Liver (tissue), 8 donors: ENCODE measurements at regions not wholly inside any gene's neighbourhood (a gene's known extent, or its start where the extent isn't known, plus 50 kb on each side); places are given as distances from the start of the nearest gene placed in this dataset.

Experiments used
- DNase-seq: peaks from one replicate; pipeline ENCODE4 v3.0.0-alpha.2; 2017; ENCODE audit warnings: low spot score
- H3K27ac ChIP-seq, 2 donors: one replicate each; pipeline ENCODE4 v1.7.0; 2013; ENCODE audit warnings: inconsistent platforms in 2 of 2, low read length in 2 of 2, control low read depth in 1 of 2, low read depth in 1 of 2, mild to moderate bottlenecking in 1 of 2
- H3K27me3 ChIP-seq, 4 donors: one replicate each; pipeline versions ENCODE4 v1.6.1 to v1.7.0; 2013; ENCODE audit warnings: low read length in 3 of 4, inconsistent platforms in 1 of 4, mild to moderate bottlenecking in 1 of 4, moderate library complexity in 1 of 4; ENCODE audit not compliant: control insufficient read depth in 4 of 4, insufficient read depth in 4 of 4
- H3K36me3 ChIP-seq, 4 donors: one replicate each; pipeline versions ENCODE4 v1.6.1 to v1.7.0; 2013; ENCODE audit warnings: low read length in 3 of 4, mild to moderate bottlenecking in 3 of 4, low read depth in 1 of 4, moderate library complexity in 1 of 4; ENCODE audit not compliant: control insufficient read depth in 4 of 4, insufficient read depth in 3 of 4
- H3K4me1 ChIP-seq, 4 donors: one replicate each; pipeline versions ENCODE4 v1.6.1 to v1.7.0; 2013; ENCODE audit warnings: low read length in 3 of 4, mild to moderate bottlenecking in 3 of 4, moderate library complexity in 1 of 4; ENCODE audit not compliant: control insufficient read depth in 4 of 4, insufficient read depth in 4 of 4
- H3K4me3 ChIP-seq, 3 donors: one replicate each; pipeline versions ENCODE4 v1.6.1 to v1.7.0; 2013; ENCODE audit warnings: low read length in 3 of 3, control low read depth in 1 of 3, low read depth in 1 of 3, mild to moderate bottlenecking in 1 of 3
- H3K9ac ChIP-seq, 2 donors: one replicate each; pipeline ENCODE4 v1.7.0; 2013; ENCODE audit warnings: low read length in 2 of 2, mild to moderate bottlenecking in 2 of 2, moderate library complexity in 2 of 2, control low read depth in 1 of 2, low read depth in 1 of 2
- H3K9me3 ChIP-seq, 4 donors: one replicate each; pipeline versions ENCODE4 v1.6.1 to v1.7.0; 2013; ENCODE audit warnings: low read length in 3 of 4; ENCODE audit not compliant: control insufficient read depth in 4 of 4
- CTCF ChIP-seq: fragments of 150-350 bp; IDR thresholded peaks from 2 replicates; pipeline ENCODE4 v1.5.1; 2017; ENCODE audit warnings: improper control_type of control experiment, low read depth, low read length; ENCODE audit not compliant: missing input control
- FOXA1 ChIP-seq: IDR thresholded peaks from 2 replicates; pipeline ENCODE4 v1.6.1; 2016; ENCODE audit warnings: antibody characterized with exemption
- FOXA2 ChIP-seq: IDR thresholded peaks from 2 replicates; pipeline ENCODE4 v1.6.1; 2016; ENCODE audit warnings: antibody characterized with exemption
- GABPA ChIP-seq, 2 donors: IDR thresholded peaks in 1 of 2; conservative IDR thresholded peaks in 1 of 2; 2 replicates each; pipeline ENCODE4 v1.6.1; 2016; ENCODE audit warnings: antibody characterized with exemption in 2 of 2, mild to moderate bottlenecking in 1 of 2, moderate library complexity in 1 of 2
- HNF4A ChIP-seq, 2 donors: conservative IDR thresholded peaks; 2 replicates each; pipeline ENCODE4 v1.6.1; 2016; ENCODE audit warnings: antibody characterized with exemption in 2 of 2, mild to moderate bottlenecking in 2 of 2
- HNF4G ChIP-seq: IDR thresholded peaks from 2 replicates; pipeline ENCODE4 v1.6.1; 2016; ENCODE audit warnings: antibody characterized with exemption
- NR2F2 ChIP-seq: IDR thresholded peaks from 2 replicates; pipeline ENCODE4 v1.6.1; 2016; ENCODE audit warnings: antibody characterized with exemption
- RAD21 ChIP-seq, 2 donors: IDR thresholded peaks; 2 replicates each; pipeline ENCODE4 v1.6.1; 2016; ENCODE audit warnings: antibody characterized with exemption in 2 of 2, mild to moderate bottlenecking in 2 of 2
- RXRA ChIP-seq, 2 donors: IDR thresholded peaks; 2 replicates each; pipeline ENCODE4 v1.6.1; 2017 to 2018; ENCODE audit warnings: antibody characterized with exemption in 2 of 2, mild to moderate bottlenecking in 1 of 2
- SP1 ChIP-seq: IDR thresholded peaks from 2 replicates; pipeline ENCODE4 v1.6.1; 2018; ENCODE audit warnings: antibody characterized with exemption, mild to moderate bottlenecking
- TAF1 ChIP-seq: conservative IDR thresholded peaks from 2 replicates; pipeline ENCODE4 v1.6.1; 2016; ENCODE audit warnings: antibody characterized with exemption, mild to moderate bottlenecking
- YY1 ChIP-seq: IDR thresholded peaks from 2 replicates; pipeline ENCODE4 v1.6.1; 2016; ENCODE audit warnings: antibody characterized with exemption, mild to moderate bottlenecking
- WGBS: extraction: QIAGEN DNeasy Blood & Tissue Kit; methylation state at CpG from one replicate; pipeline ENCODE4 v1.1.7; 2013; 5-methylcytosine and 5-hydroxymethylcytosine counted together
- TF ChIP-seq, protein P1 (sequence below): IDR thresholded peaks from 2 replicates; pipeline ENCODE4 v1.6.1; 2016; ENCODE audit warnings: antibody characterized with exemption
- TF ChIP-seq, protein P2 (sequence below): IDR thresholded peaks from 2 replicates; pipeline ENCODE4 v1.6.1; 2016; ENCODE audit warnings: antibody characterized with exemption
- TF ChIP-seq, protein P3 (sequence below): IDR thresholded peaks from 2 replicates; pipeline ENCODE4 v1.6.1; 2016; ENCODE audit warnings: antibody characterized with exemption, mild to moderate bottlenecking
- TF ChIP-seq, protein P4 (sequence below): IDR thresholded peaks from 2 replicates; pipeline ENCODE4 v1.6.1; 2016; ENCODE audit warnings: antibody characterized with exemption
- donor health status: healthy.
- donor health status: healthy.
- donor health status: healthy.
- donor health status: healthy.
- donor health status: healthy.

- H3K9ac ChIP-seq, result no peak overlapping the region
- 82% methylated on average over 7 of the region's 7 CpGs for WGBS
- TF ChIP-seq FOXA1, result no peak
- TF ChIP-seq, protein P1, sequence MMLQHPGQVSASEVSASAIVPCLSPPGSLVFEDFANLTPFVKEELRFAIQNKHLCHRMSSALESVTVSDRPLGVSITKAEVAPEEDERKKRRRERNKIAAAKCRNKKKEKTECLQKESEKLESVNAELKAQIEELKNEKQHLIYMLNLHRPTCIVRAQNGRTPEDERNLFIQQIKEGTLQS, result no peak
- TF ChIP-seq NR2F2, result no peak
- no peak for TF ChIP-seq RXRA (IDR thresholded peaks at IDR 0.05)
- no peaks in the 10 kb centered on the region for H3K4me1 ChIP-seq
- peaks cover 0 to 3% (median 1%) of the 10 kb centered on the region in 4 donors for H3K27me3 ChIP-seq
- H3K36me3 ChIP-seq, result no peaks in the 10 kb centered on the region
- H3K4me3 ChIP-seq, result no peak overlapping the region
- DNase-seq, result peak; percentile 10
- no peaks in the 10 kb centered on the region for H3K9me3 ChIP-seq
- no peak overlapping the region for H3K27ac ChIP-seq
These were observed 251.5 kb downstream of the TFCP2L1 start for GRCh38 chr2:121033461-121033996.

DNA sequence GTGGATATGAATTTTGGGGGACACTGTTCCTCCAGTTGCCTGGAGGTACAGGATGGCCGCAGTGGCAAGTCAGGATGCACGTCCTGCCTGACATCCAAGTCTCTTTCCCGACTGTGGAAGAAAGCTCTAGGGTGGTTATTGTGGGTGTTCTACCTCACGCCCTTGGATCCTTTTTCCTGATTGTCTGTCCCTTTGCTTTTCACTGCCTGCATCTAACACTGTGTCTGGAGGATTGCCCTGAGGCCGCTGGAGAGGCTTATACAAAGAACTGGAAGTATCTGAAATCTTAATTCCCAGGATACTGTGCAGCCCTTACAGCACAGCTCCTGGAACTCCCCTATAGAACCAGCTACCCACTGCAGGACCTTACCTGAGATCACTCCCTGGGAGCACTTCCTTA, 250.5 kb downstream of the TFCP2L1 start:
- H3K27ac ChIP-seq, result no peak overlapping the region
- 67% methylated on average over 5 of the region's 5 CpGs for WGBS
- H3K4me3 ChIP-seq, result no peak overlapping the region
- TF ChIP-seq RAD21 (IDR thresholded peaks at IDR 0.05) (no peak), NR2F2 (no peak), FOXA2 (no peak), GABPA (IDR thresholded peaks at IDR 0.05 in 1 of 2, conservative IDR thresholded peaks at IDR 0.05 in 1 of 2) (no peak), CTCF (no peak), TAF1 (no peak), HNF4A (conservative IDR thresholded peaks at IDR 0.05) (no peak), HNF4G (no peak), SP1 (no peak), RXRA (IDR thresholded peaks at IDR 0.05) (no peak), YY1 (no peak)
- TF ChIP-seq, protein P2, sequence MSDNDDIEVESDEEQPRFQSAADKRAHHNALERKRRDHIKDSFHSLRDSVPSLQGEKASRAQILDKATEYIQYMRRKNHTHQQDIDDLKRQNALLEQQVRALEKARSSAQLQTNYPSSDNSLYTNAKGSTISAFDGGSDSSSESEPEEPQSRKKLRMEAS, result no peak
- TF ChIP-seq, protein P3, sequence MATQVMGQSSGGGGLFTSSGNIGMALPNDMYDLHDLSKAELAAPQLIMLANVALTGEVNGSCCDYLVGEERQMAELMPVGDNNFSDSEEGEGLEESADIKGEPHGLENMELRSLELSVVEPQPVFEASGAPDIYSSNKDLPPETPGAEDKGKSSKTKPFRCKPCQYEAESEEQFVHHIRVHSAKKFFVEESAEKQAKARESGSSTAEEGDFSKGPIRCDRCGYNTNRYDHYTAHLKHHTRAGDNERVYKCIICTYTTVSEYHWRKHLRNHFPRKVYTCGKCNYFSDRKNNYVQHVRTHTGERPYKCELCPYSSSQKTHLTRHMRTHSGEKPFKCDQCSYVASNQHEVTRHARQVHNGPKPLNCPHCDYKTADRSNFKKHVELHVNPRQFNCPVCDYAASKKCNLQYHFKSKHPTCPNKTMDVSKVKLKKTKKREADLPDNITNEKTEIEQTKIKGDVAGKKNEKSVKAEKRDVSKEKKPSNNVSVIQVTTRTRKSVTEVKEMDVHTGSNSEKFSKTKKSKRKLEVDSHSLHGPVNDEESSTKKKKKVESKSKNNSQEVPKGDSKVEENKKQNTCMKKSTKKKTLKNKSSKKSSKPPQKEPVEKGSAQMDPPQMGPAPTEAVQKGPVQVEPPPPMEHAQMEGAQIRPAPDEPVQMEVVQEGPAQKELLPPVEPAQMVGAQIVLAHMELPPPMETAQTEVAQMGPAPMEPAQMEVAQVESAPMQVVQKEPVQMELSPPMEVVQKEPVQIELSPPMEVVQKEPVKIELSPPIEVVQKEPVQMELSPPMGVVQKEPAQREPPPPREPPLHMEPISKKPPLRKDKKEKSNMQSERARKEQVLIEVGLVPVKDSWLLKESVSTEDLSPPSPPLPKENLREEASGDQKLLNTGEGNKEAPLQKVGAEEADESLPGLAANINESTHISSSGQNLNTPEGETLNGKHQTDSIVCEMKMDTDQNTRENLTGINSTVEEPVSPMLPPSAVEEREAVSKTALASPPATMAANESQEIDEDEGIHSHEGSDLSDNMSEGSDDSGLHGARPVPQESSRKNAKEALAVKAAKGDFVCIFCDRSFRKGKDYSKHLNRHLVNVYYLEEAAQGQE, result no peak
- TF ChIP-seq, protein P4, sequence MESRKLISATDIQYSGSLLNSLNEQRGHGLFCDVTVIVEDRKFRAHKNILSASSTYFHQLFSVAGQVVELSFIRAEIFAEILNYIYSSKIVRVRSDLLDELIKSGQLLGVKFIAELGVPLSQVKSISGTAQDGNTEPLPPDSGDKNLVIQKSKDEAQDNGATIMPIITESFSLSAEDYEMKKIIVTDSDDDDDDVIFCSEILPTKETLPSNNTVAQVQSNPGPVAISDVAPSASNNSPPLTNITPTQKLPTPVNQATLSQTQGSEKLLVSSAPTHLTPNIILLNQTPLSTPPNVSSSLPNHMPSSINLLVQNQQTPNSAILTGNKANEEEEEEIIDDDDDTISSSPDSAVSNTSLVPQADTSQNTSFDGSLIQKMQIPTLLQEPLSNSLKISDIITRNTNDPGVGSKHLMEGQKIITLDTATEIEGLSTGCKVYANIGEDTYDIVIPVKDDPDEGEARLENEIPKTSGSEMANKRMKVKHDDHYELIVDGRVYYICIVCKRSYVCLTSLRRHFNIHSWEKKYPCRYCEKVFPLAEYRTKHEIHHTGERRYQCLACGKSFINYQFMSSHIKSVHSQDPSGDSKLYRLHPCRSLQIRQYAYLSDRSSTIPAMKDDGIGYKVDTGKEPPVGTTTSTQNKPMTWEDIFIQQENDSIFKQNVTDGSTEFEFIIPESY, result no peak
- TF ChIP-seq, protein P1, result no peak
- no peaks in the 10 kb centered on the region for H3K36me3 ChIP-seq
- H3K9me3 ChIP-seq, result no peaks in the 10 kb centered on the region
- H3K27me3 ChIP-seq, result peaks cover 0 to 3% (median 1%) of the 10 kb centered on the region in 4 donors
- H3K9ac ChIP-seq, result no peak overlapping the region
- DNase-seq, result peak; percentile 17
- no peaks in the 10 kb centered on the region for H3K4me1 ChIP-seq
